Caco-2 (cell line): ENCODE measurements at regions not wholly inside any gene's neighbourhood (a gene's known extent, or its start where the extent isn't known, plus 50 kb on each side); places are given as distances from the start of the nearest gene placed in this dataset.

Source experiments
- BruUV-seq: library from RNA; stranded (reverse); fragments of 400-500 nt; replicated peaks from 2 replicates; lab custom pipeline; 2021; lab: Mats Ljungman, UMichigan
- CTCF ChIA-PET: fragments of 300-600 bp; sonication (Branson Sonifier 250); formaldehyde crosslinking; loops from one replicate; lab custom pipeline; 2022; ENCODE audit warnings: antibody characterized with exemption; lab: Charles Lee
- POLR2A ChIA-PET: fragments of 300-600 bp; sonication (Branson Sonifier 250); formaldehyde crosslinking; loops from one replicate; lab custom pipeline; 2022; ENCODE audit warnings: antibody characterized with exemption; lab: Charles Lee
- DNase-seq, 2 experiments: peaks; one replicate each; pipeline versions ENCODE4 v3.0.0 to v3.0.0-alpha.2; 2020 to 2022
- H3K27me3 ChIP-seq: replicated peaks from 2 replicates; pipeline ENCODE4 v1.6.0; 2011; ENCODE audit warnings: low read length; ENCODE audit not compliant: control insufficient read depth, insufficient read depth
- H3K36me3 ChIP-seq: 2 replicates; pipeline ENCODE4 v1.5.1; 2011; ENCODE audit warnings: low read length; ENCODE audit not compliant: control insufficient read depth, insufficient read depth
- H3K4me1 ChIP-seq: fragments of 250-450 bp; sonication (Bioruptor Pico); 2 replicates; pipeline ENCODE4 v1.5.1; 2020; ENCODE audit warnings: mild to moderate bottlenecking
- H3K4me3 ChIP-seq: 2 replicates; pipeline ENCODE4 v1.5.1; 2011; ENCODE audit warnings: low read depth, mild to moderate bottlenecking, control low read depth, low read length
- H3K9me3 ChIP-seq: fragments of 250-450 bp; sonication (Bioruptor Pico); 2 replicates; pipeline ENCODE4 v1.5.1; 2020; ENCODE audit warnings: mild to moderate bottlenecking, moderate library complexity
- H3K27ac Mint-ChIP-seq: one replicate; pipeline ENCODE4 v1.8.0; 2022; ENCODE audit warnings: mixed read lengths; ENCODE audit not compliant: unreplicated experiment
- H3K27me3 Mint-ChIP-seq: one replicate; pipeline ENCODE4 v1.8.0; 2022; ENCODE audit warnings: mixed read lengths; ENCODE audit not compliant: insufficient read depth, unreplicated experiment
- H3K36me3 Mint-ChIP-seq: one replicate; pipeline ENCODE4 v1.8.0; 2022; ENCODE audit warnings: mild to moderate bottlenecking, mixed read lengths; ENCODE audit not compliant: insufficient read depth, unreplicated experiment
- H3K4me1 Mint-ChIP-seq: one replicate; pipeline ENCODE4 v1.8.0; 2022; ENCODE audit warnings: low read depth, mixed read lengths; ENCODE audit not compliant: unreplicated experiment
- H3K4me3 Mint-ChIP-seq: one replicate; pipeline ENCODE4 v1.8.0; 2022; ENCODE audit warnings: mild to moderate bottlenecking, moderate library complexity, mixed read lengths; ENCODE audit not compliant: unreplicated experiment
- H3K9me3 Mint-ChIP-seq: one replicate; pipeline ENCODE4 v1.8.0; 2022; ENCODE audit warnings: mixed read lengths; ENCODE audit not compliant: unreplicated experiment
- intact Hi-C: fragments of 100-400 bp; cut with micrococcal nuclease; formaldehyde crosslinking; loops from one replicate; pipeline ENCODE4 v1.10.0; 2022; ENCODE audit not compliant: unreplicated experiment
- TF ChIP-seq, protein P1 (sequence below), 2 experiments: fragments of 200-600 bp in 1 of 2; IDR thresholded peaks; 1 replicate in 1 of 2; 2 replicates in 1 of 2; pipeline versions ENCODE4 v1.5.1 to v1.8.0; 2011 to 2022; ENCODE audit warnings: antibody characterized with exemption in 1 of 2, control low read depth in 1 of 2, inconsistent platforms in 1 of 2, low read depth in 1 of 2, low read length in 1 of 2, mild to moderate bottlenecking in 1 of 2, moderate library complexity in 1 of 2; ENCODE audit not compliant: insufficient read depth in 1 of 2, severe bottlenecking in 1 of 2, unreplicated experiment in 1 of 2

DNA sequence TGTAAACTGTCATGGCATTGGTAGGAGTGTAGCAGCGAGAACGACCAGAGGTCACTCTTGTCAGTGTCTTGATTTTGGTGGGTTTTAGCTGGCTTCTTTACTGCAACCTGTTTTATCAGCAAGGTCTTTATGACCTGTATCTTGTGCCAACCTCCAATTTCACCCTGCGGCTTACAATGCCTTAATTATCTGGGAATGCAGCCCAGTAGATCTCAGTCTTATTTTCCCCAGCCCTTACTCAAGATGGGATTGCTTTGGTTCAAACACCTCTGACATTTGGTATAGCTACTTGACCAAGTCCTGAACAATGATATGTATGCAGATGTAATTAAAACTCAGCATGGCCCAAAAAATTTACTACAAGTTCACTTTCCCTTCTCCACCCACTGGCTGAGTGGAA, 388.4 kb downstream of the RSL24D1 start:
- H3K4me1 ChIP-seq = no peaks in the 10 kb centered on the region
- Mint-ChIP-seq H3K27me3 (no peaks in the 10 kb centered on the region), H3K9me3 (no peaks in the 10 kb centered on the region), H3K4me1 (no peaks in the 10 kb centered on the region), H3K4me3 (no peak overlapping the region), H3K36me3 (no peaks in the 10 kb centered on the region), H3K27ac (no peak overlapping the region)
- no peaks in the 10 kb centered on the region for H3K27me3 ChIP-seq
- H3K36me3 ChIP-seq = no peaks in the 10 kb centered on the region
- no peak overlapping the region for H3K4me3 ChIP-seq
- no TSS peak for BruUV-seq
- intact Hi-C loops = no loop called here
- TF ChIP-seq, protein P1, sequence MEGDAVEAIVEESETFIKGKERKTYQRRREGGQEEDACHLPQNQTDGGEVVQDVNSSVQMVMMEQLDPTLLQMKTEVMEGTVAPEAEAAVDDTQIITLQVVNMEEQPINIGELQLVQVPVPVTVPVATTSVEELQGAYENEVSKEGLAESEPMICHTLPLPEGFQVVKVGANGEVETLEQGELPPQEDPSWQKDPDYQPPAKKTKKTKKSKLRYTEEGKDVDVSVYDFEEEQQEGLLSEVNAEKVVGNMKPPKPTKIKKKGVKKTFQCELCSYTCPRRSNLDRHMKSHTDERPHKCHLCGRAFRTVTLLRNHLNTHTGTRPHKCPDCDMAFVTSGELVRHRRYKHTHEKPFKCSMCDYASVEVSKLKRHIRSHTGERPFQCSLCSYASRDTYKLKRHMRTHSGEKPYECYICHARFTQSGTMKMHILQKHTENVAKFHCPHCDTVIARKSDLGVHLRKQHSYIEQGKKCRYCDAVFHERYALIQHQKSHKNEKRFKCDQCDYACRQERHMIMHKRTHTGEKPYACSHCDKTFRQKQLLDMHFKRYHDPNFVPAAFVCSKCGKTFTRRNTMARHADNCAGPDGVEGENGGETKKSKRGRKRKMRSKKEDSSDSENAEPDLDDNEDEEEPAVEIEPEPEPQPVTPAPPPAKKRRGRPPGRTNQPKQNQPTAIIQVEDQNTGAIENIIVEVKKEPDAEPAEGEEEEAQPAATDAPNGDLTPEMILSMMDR (IDR thresholded peaks at IDR 0.05; ENCODE audit: insufficient read depth in 1 of 2, low read depth in 1 of 2, low read length in 1 of 2, severe bottlenecking in 1 of 2, unreplicated experiment in 1 of 2) = no peak
- H3K9me3 ChIP-seq = no peaks in the 10 kb centered on the region
- DNase-seq = no peak
- ChIA-PET POLR2A (no interaction called here), CTCF (no interaction called here)

DNA sequence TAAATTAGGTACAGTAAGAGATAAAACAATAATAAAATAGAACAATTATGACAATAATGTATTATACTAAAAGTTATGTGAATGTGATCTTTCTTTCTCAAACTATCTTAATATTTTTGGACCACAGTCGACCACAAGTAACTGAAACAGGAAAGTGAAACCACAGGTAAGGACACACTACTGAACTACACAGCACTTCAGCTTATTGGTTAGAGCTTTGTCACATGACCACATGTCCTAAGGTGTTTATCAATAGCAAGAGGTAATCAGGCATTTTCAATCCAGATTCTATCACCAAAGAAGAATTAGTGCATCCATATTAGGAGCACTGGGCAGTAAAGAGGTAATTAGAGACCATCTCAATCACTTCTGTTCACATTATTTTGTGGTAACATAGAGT, 392.8 kb downstream of the RSL24D1 start:
- no peaks in the 10 kb centered on the region for H3K4me1 Mint-ChIP-seq
- TF ChIP-seq, protein P1 (IDR thresholded peaks at IDR 0.05; ENCODE audit: insufficient read depth in 1 of 2, low read depth in 1 of 2, low read length in 1 of 2, severe bottlenecking in 1 of 2, unreplicated experiment in 1 of 2) = no peak
- H3K27me3 ChIP-seq = no peaks in the 10 kb centered on the region
- H3K4me1 ChIP-seq = no peaks in the 10 kb centered on the region
- DNase-seq = no peak
- BruUV-seq = no TSS peak
- H3K36me3 Mint-ChIP-seq = no peaks in the 10 kb centered on the region
- H3K4me3 Mint-ChIP-seq = no peak overlapping the region
- H3K4me3 ChIP-seq = no peak overlapping the region
- intact Hi-C loops = no loop called here
- no peaks in the 10 kb centered on the region for H3K27me3 Mint-ChIP-seq
- no peak overlapping the region for H3K27ac Mint-ChIP-seq
- CTCF ChIA-PET = no interaction called here
- no peaks in the 10 kb centered on the region for H3K9me3 ChIP-seq
- POLR2A ChIA-PET = no interaction called here
- H3K9me3 Mint-ChIP-seq = no peaks in the 10 kb centered on the region
- H3K36me3 ChIP-seq = no peaks in the 10 kb centered on the region

DNA sequence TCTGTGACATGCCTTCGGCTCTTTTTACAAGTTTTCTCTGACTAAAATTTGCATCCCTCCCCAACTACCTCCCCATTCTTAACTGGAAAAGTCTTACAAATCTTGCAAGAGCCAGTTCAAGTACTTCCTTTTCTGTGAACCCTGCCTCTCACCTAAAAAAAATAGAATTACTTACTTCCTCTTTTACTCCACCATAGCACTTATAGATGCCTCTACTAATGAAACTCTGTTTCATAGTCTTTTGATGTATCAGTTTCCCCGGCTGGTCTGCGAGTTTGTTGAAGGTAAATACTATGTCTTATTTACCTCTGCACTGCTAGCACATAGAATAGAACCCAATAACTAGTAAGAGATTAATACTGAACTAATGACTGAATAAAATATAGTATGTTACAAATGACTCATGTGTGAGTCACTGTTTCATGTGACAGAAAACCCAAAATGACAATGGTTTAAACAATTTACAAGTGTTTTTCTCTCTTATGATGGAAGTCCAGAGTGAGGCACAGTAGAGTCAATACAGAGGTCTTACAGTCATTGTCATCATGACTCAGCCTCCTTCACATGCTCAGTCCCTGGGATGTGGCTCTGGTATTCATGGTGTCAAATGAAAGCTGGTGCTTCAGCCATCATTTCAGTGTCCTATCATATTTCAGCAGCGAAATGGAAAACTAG, 393.5 kb downstream of the RSL24D1 start:
- TF ChIP-seq, protein P1 (IDR thresholded peaks at IDR 0.05; ENCODE audit: insufficient read depth in 1 of 2, low read depth in 1 of 2, low read length in 1 of 2, severe bottlenecking in 1 of 2, unreplicated experiment in 1 of 2) = no peak
- DNase-seq = no peak
- H3K27ac Mint-ChIP-seq = no peak overlapping the region
- BruUV-seq = no TSS peak
- POLR2A ChIA-PET = no interaction called here
- no peaks in the 10 kb centered on the region for H3K36me3 ChIP-seq
- H3K27me3 ChIP-seq = no peaks in the 10 kb centered on the region
- H3K9me3 Mint-ChIP-seq = no peaks in the 10 kb centered on the region
- no peaks in the 10 kb centered on the region for H3K9me3 ChIP-seq
- H3K4me3 Mint-ChIP-seq = no peak overlapping the region
- H3K4me3 ChIP-seq = no peak overlapping the region
- no peaks in the 10 kb centered on the region for H3K36me3 Mint-ChIP-seq
- H3K4me1 Mint-ChIP-seq = no peaks in the 10 kb centered on the region
- CTCF ChIA-PET = no interaction called here
- intact Hi-C loops = no loop called here
- no peaks in the 10 kb centered on the region for H3K4me1 ChIP-seq
- H3K27me3 Mint-ChIP-seq = no peaks in the 10 kb centered on the region
